T1000 (cell line): ENCODE measurements at regions not wholly inside any gene's neighbourhood (a gene's known extent, or its start where the extent isn't known, plus 50 kb on each side); places are given as distances from the start of the nearest gene placed in this dataset.

Experiments used
- DNase-seq: peaks from one replicate; lab custom pipeline; 2025; ENCODE audit warnings: mixed read lengths; lab: John Stamatoyannopoulos, UW

GRCh38 chr4:24719615-24720014 is 75.8 kb upstream of the SOD3 start:
- no peak for DNase-seq

- no peak for DNase-seq
These were observed 74.9 kb upstream of the SOD3 start for GRCh38 chr4:24720436-24720835.

- DNase-seq: no peak
These were observed 74.4 kb upstream of the SOD3 start for GRCh38 chr4:24720979-24721378.

- no peak for DNase-seq
These were observed 73.3 kb upstream of the SOD3 start for GRCh38 chr4:24722026-24722568.

GRCh38 chr4:24727390-24728224 is 67.8 kb upstream of the SOD3 start:
- DNase-seq: no peak

GRCh38 chr4:24729119-24729730 is 66.1 kb upstream of the SOD3 start:
- DNase-seq: no peak

GRCh38 chr4:24730256-24731001 is 64.9 kb upstream of the SOD3 start:
- DNase-seq: no peak

GRCh38 chr4:24731448-24731847 is 63.9 kb upstream of the SOD3 start:
- DNase-seq: no peak

GRCh38 chr4:24734511-24734910 is 60.9 kb upstream of the SOD3 start:
- no peak for DNase-seq

- no peak for DNase-seq
These were observed 59.3 kb upstream of the SOD3 start for GRCh38 chr4:24736066-24736465.

- no peak for DNase-seq
These were observed 53.5 kb upstream of the SOD3 start for GRCh38 chr4:24741910-24742309.

- DNase-seq: no peak
These were observed 53.0 kb upstream of the SOD3 start for GRCh38 chr4:24742335-24742734.

- no peak for DNase-seq
These were observed 52.6 kb upstream of the SOD3 start for GRCh38 chr4:24742773-24743172.

- no peak for DNase-seq
These were observed 52.2 kb upstream of the SOD3 start for GRCh38 chr4:24743206-24743605.

- DNase-seq: no peak
These were observed 51.4 kb upstream of the SOD3 start for GRCh38 chr4:24743927-24744326.

GRCh38 chr4:24745172-24745895 is 50.0 kb upstream of the SOD3 start:
- no peak for DNase-seq
